Hippocampal formation (tissue), 2 donors: ENCODE measurements at regions not wholly inside any gene's neighbourhood (a gene's known extent, or its start where the extent isn't known, plus 50 kb on each side); places are given as distances from the start of the nearest gene placed in this dataset.

Source experiments
- DNase-seq, 2 donors: peaks; one replicate each; lab custom pipeline; 2025; lab: John Stamatoyannopoulos, UW

GRCh38 chr5:27682600-27682999, 644.2 kb upstream of the CDH9 start:
- no peak for DNase-seq

GRCh38 chr5:27652505-27652904, 614.1 kb upstream of the CDH9 start:
- DNase-seq: no peak

- no peak for DNase-seq
Observed at GRCh38 chr5:27639005-27639612, 600.7 kb upstream of the CDH9 start.

- DNase-seq: no peak
Observed at GRCh38 chr5:27619982-27620381, 581.6 kb upstream of the CDH9 start.

GRCh38 chr5:27612161-27612560, 573.8 kb upstream of the CDH9 start:
- DNase-seq: no peak

GRCh38 chr5:27608992-27609391, 570.6 kb upstream of the CDH9 start:
- DNase-seq: no peak

- DNase-seq: no peak
Observed at GRCh38 chr5:27598576-27598975, 560.2 kb upstream of the CDH9 start.

- DNase-seq: no peak
Observed at GRCh38 chr5:27594141-27594540, 555.8 kb upstream of the CDH9 start.

GRCh38 chr5:27592231-27592630, 553.8 kb upstream of the CDH9 start:
- DNase-seq: no peak

- no peak for DNase-seq
Observed at GRCh38 chr5:27590503-27590902, 552.1 kb upstream of the CDH9 start.

- DNase-seq: no peak
Observed at GRCh38 chr5:27578279-27578678, 539.9 kb upstream of the CDH9 start.

- no peak for DNase-seq
Observed at GRCh38 chr5:27571681-27572080, 533.3 kb upstream of the CDH9 start.

GRCh38 chr5:27568811-27569210, 530.4 kb upstream of the CDH9 start:
- DNase-seq: no peak

GRCh38 chr5:27561408-27561807, 523.0 kb upstream of the CDH9 start:
- no peak for DNase-seq

- no peak for DNase-seq
Observed at GRCh38 chr5:27548484-27548883, 510.1 kb upstream of the CDH9 start.

- no peak for DNase-seq
Observed at GRCh38 chr5:27535031-27535557, 496.7 kb upstream of the CDH9 start.

GRCh38 chr5:27532305-27532704, 493.9 kb upstream of the CDH9 start:
- DNase-seq: no peak

GRCh38 chr5:27524515-27524914, 486.1 kb upstream of the CDH9 start:
- DNase-seq: no peak

- DNase-seq: no peak
Observed at GRCh38 chr5:27523629-27524028, 485.2 kb upstream of the CDH9 start.

- DNase-seq: no peak
Observed at GRCh38 chr5:27516437-27516836, 478.1 kb upstream of the CDH9 start.

- no peak for DNase-seq
Observed at GRCh38 chr5:27511061-27511460, 472.7 kb upstream of the CDH9 start.

GRCh38 chr5:27503813-27504212, 465.4 kb upstream of the CDH9 start:
- no peak for DNase-seq

GRCh38 chr5:27502236-27502635, 463.9 kb upstream of the CDH9 start:
- no peak for DNase-seq

GRCh38 chr5:27497491-27497890, 459.1 kb upstream of the CDH9 start:
- no peak for DNase-seq
